GM23248 (cell line): ENCODE measurements at regions not wholly inside any gene's neighbourhood (a gene's known extent, or its start where the extent isn't known, plus 50 kb on each side); places are given as distances from the start of the nearest gene placed in this dataset.

Source experiments
- EZH2 ChIP-seq: fragments of 200-600 bp; sonication (generic); IDR thresholded peaks from 2 replicates; pipeline ENCODE4 v1.6.1; 2018; ENCODE audit warnings: antibody characterized with exemption, mild to moderate bottlenecking; ENCODE audit not compliant: insufficient read depth, poor library complexity, severe bottlenecking
- EZH2phosphoT487 ChIP-seq: fragments of 200-600 bp; sonication (generic); IDR thresholded peaks from 2 replicates; pipeline ENCODE4 v1.6.1; 2018; ENCODE audit warnings: antibody characterized with exemption, moderate library complexity, mild to moderate bottlenecking, low read depth; ENCODE audit not compliant: insufficient read depth

DNA sequence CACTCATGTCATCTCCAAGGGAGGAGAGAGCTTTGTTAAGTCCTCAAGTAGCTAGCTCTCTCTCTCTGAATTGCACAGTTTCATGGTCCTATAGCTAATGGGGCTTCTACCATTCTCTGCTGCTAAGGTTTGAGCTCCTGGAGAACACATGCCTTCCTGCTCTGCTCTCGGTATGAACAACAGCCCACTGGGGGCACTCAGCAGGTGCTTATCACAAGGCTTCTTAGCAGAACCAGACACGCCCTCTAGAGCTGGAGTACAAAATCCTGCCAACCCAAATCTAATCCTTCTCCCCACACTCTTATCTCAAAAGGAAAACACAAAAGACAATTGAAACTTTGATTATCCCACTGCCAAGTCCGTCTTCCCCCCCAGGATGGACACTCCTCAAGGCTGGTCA, 176.5 kb downstream of the HS3ST1 start:
- TF ChIP-seq EZH2 (no peak), EZH2phosphoT487 (no peak)
